ENCODE measurements at regions not wholly inside any gene's neighbourhood (a gene's known extent, or its start where the extent isn't known, plus 50 kb on each side); places are given as distances from the start of the nearest gene placed in this dataset.

- Histone ChIP-seq H3K9me2 (ENCODE audit: low read depth, low read length) (no peaks in the 10 kb centered on the region), H3K4me2 (ENCODE audit: low read length) (no peak overlapping the region), H3K4me1 (ENCODE audit: insufficient read depth, low read length, severe bottlenecking) (no peaks in the 10 kb centered on the region), H3K36me3 (ENCODE audit: insufficient read depth, low read length) (no peaks in the 10 kb centered on the region), H3K9ac (ENCODE audit: low read length) (no peak overlapping the region), H3K4me3 (ENCODE audit: low read depth, low read length, poor library complexity, severe bottlenecking) (no peak overlapping the region), H3K79me2 (ENCODE audit: insufficient read depth, low read length) (no peaks in the 10 kb centered on the region), H3K27me3 (ENCODE audit: insufficient read depth, low read length) (no peaks in the 10 kb centered on the region), H3F3A (ENCODE audit: insufficient read depth, low read length) (no peaks in the 10 kb centered on the region), H4K20me1 (ENCODE audit: insufficient read depth, low read length) (no peaks in the 10 kb centered on the region), H2AFZ (ENCODE audit: low read length) (no peak overlapping the region), H3K9me3 (ENCODE audit: low read length) (no peaks in the 10 kb centered on the region), H3K27ac (ENCODE audit: low read depth, low read length, poor library complexity, severe bottlenecking) (no peak overlapping the region)
- no peak for TF ChIP-seq EZH2 (IDR thresholded peaks at IDR 0.05; ENCODE audit: borderline replicate concordance, low read length)
- no peak for TF ChIP-seq CTCF (IDR thresholded peaks at IDR 0.05; ENCODE audit: low read length)
Measured at GRCh38 chr5:175343308-175343707, 100.7 kb downstream of the DRD1 start.

GRCh38 chr5:175340180-175340579 lies 103.8 kb downstream of the DRD1 start:
- H3K27me3 ChIP-seq (ENCODE audit: insufficient read depth, low read length) = no peaks in the 10 kb centered on the region
- H3K27ac ChIP-seq (ENCODE audit: low read depth, low read length, poor library complexity, severe bottlenecking) = no peak overlapping the region
- no peak overlapping the region for H2AFZ ChIP-seq (ENCODE audit: low read length)
- H3K79me2 ChIP-seq (ENCODE audit: insufficient read depth, low read length) = no peaks in the 10 kb centered on the region
- H3K4me1 ChIP-seq (ENCODE audit: insufficient read depth, low read length, severe bottlenecking) = no peaks in the 10 kb centered on the region
- H4K20me1 ChIP-seq (ENCODE audit: insufficient read depth, low read length) = no peaks in the 10 kb centered on the region
- H3F3A ChIP-seq (ENCODE audit: insufficient read depth, low read length) = no peaks in the 10 kb centered on the region
- no peaks in the 10 kb centered on the region for H3K9me3 ChIP-seq (ENCODE audit: low read length)
- H3K4me2 ChIP-seq (ENCODE audit: low read length) = no peak overlapping the region
- H3K36me3 ChIP-seq (ENCODE audit: insufficient read depth, low read length) = no peaks in the 10 kb centered on the region
- no peak for TF ChIP-seq EZH2 (IDR thresholded peaks at IDR 0.05; ENCODE audit: borderline replicate concordance, low read length)
- TF ChIP-seq CTCF (IDR thresholded peaks at IDR 0.05; ENCODE audit: low read length) = no peak
- H3K9ac ChIP-seq (ENCODE audit: low read length) = no peak overlapping the region
- H3K9me2 ChIP-seq (ENCODE audit: low read depth, low read length) = no peaks in the 10 kb centered on the region
- H3K4me3 ChIP-seq (ENCODE audit: low read depth, low read length, poor library complexity, severe bottlenecking) = no peak overlapping the region

- no peaks in the 10 kb centered on the region for H3K27me3 ChIP-seq (ENCODE audit: insufficient read depth, low read length)
- no peaks in the 10 kb centered on the region for H3K79me2 ChIP-seq (ENCODE audit: insufficient read depth, low read length)
- no peak overlapping the region for H3K9ac ChIP-seq (ENCODE audit: low read length)
- TF ChIP-seq CTCF (IDR thresholded peaks at IDR 0.05; ENCODE audit: low read length) (no peak), EZH2 (IDR thresholded peaks at IDR 0.05; ENCODE audit: borderline replicate concordance, low read length) (no peak)
- H3K9me3 ChIP-seq (ENCODE audit: low read length) = no peaks in the 10 kb centered on the region
- no peaks in the 10 kb centered on the region for H3F3A ChIP-seq (ENCODE audit: insufficient read depth, low read length)
- no peak overlapping the region for H2AFZ ChIP-seq (ENCODE audit: low read length)
- no peaks in the 10 kb centered on the region for H3K36me3 ChIP-seq (ENCODE audit: insufficient read depth, low read length)
- H3K4me3 ChIP-seq (ENCODE audit: low read depth, low read length, poor library complexity, severe bottlenecking) = no peak overlapping the region
- H4K20me1 ChIP-seq (ENCODE audit: insufficient read depth, low read length) = no peaks in the 10 kb centered on the region
- no peaks in the 10 kb centered on the region for H3K9me2 ChIP-seq (ENCODE audit: low read depth, low read length)
- no peaks in the 10 kb centered on the region for H3K4me1 ChIP-seq (ENCODE audit: insufficient read depth, low read length, severe bottlenecking)
- no peak overlapping the region for H3K27ac ChIP-seq (ENCODE audit: low read depth, low read length, poor library complexity, severe bottlenecking)
- no peak overlapping the region for H3K4me2 ChIP-seq (ENCODE audit: low read length)
Measured at GRCh38 chr5:175337680-175338079, 106.3 kb downstream of the DRD1 start.

All from OCI-LY1 (cell line).